ENCODE measurements at regions not wholly inside any gene's neighbourhood (a gene's known extent, or its start where the extent isn't known, plus 50 kb on each side); places are given as distances from the start of the nearest gene placed in this dataset.

DNA sequence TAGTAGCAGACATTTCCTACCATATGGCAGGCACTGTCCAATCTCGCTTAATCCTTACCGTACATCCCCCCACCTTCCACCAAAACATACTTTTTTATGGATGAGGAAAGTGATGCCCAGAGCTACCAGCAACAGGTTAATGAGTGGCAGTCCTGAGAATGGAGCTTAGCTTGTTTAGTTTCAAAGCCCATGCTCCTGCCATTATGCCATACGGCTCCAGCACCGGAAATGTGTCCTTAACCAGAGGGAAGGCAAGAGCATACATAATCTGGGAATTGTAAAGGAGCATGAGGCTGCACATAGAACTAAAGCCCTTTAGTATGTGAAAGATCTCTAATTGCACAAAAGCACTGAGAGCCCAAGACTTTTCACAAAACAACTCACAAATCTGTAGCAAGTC, 155.9 kb upstream of the PHYHIPL start:
- no peak for DNase-seq
- TF ChIP-seq POLR2AphosphoS5 (IDR thresholded peaks at IDR 0.05) = no peak
- TF ChIP-seq POLR2A (IDR thresholded peaks at IDR 0.05) = no peak
- TF ChIP-seq EP300 (IDR thresholded peaks at IDR 0.05; ENCODE audit: low read depth) = no peak
- TF ChIP-seq, protein P1, sequence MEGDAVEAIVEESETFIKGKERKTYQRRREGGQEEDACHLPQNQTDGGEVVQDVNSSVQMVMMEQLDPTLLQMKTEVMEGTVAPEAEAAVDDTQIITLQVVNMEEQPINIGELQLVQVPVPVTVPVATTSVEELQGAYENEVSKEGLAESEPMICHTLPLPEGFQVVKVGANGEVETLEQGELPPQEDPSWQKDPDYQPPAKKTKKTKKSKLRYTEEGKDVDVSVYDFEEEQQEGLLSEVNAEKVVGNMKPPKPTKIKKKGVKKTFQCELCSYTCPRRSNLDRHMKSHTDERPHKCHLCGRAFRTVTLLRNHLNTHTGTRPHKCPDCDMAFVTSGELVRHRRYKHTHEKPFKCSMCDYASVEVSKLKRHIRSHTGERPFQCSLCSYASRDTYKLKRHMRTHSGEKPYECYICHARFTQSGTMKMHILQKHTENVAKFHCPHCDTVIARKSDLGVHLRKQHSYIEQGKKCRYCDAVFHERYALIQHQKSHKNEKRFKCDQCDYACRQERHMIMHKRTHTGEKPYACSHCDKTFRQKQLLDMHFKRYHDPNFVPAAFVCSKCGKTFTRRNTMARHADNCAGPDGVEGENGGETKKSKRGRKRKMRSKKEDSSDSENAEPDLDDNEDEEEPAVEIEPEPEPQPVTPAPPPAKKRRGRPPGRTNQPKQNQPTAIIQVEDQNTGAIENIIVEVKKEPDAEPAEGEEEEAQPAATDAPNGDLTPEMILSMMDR (IDR thresholded peaks at IDR 0.05) = no peak
- no peaks in the 10 kb centered on the region for H3K27me3 ChIP-seq
- intact Hi-C loops (cut with DNase I; ENCODE audit: low total_unique reads) = no loop called here
- no peaks in the 10 kb centered on the region for H3K4me1 ChIP-seq
- H3K4me3 ChIP-seq = no peak overlapping the region
- WGBS, 2 donors (ENCODE audit: low coverage in 1 of 2) = 96% methylated on average over 4 of the region's 4 CpGs
- H3K27ac ChIP-seq = no peak overlapping the region
- in situ Hi-C loops (cut with MboI; ENCODE audit: low pct_ligation_motif_present in 1 of 4, low pct_unique_long_range_greater_than_20kb in 1 of 4, low sequenced_read_pairs in 3 of 4) = no loop called here
- no peaks in the 10 kb centered on the region for H3K36me3 ChIP-seq
- no peaks in the 10 kb centered on the region for H3K9me3 ChIP-seq

DNA sequence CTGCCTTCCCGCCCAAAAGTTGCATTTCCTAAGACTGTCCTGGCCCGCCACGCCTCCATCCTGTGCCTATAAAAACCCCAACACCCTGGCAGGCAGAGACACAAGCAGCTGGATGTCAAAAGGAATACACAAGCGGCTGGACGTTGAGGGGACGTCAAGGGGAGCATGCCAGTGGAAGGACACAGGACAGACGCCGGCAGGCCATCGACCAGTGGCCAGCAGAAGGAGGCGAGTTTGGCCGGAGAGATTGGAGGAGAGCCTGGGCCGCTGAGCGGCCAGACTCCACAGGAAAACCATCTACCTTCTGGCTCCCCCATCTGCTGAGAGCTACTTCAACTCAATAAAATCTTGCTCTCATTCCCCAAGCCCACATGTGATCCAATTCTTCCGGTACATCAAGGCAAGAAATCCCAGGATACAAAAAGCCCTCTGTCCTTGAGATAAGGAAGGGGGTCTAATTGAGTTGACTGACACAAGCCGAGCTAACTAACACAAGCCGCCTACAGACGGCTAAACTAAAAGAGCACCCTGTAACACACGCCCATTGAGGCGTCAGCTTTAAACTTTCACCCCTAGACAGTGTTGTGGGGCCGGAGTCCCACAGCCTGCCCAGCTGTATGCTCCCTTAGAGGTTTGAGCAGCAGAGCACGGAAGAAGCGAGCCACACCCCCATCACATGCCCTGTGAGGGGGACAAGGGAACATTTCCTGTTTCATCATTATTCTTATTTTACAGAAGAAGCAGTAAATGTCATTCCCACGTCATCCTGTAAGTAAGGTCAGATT, 150.3 kb upstream of the PHYHIPL start:
- Histone ChIP-seq H3K27ac (no peak overlapping the region), H3K27me3 (no peaks in the 10 kb centered on the region), H3K9me3 (no peaks in the 10 kb centered on the region), H3K4me1 (no peaks in the 10 kb centered on the region), H3K36me3 (no peaks in the 10 kb centered on the region), H3K4me3 (no peak overlapping the region)
- in situ Hi-C loops (cut with MboI; ENCODE audit: low pct_ligation_motif_present in 1 of 4, low pct_unique_long_range_greater_than_20kb in 1 of 4, low sequenced_read_pairs in 3 of 4) (no loop called here), intact Hi-C loops (cut with DNase I; ENCODE audit: low total_unique reads) (no loop called here)
- no peak for DNase-seq
- WGBS, 2 donors (ENCODE audit: low coverage in 1 of 2) = 90 to 91% methylated on average over 12 to 23 of the region's 23 CpGs
- TF ChIP-seq POLR2A (IDR thresholded peaks at IDR 0.05) (no peak), EP300 (IDR thresholded peaks at IDR 0.05; ENCODE audit: low read depth) (no peak), POLR2AphosphoS5 (IDR thresholded peaks at IDR 0.05) (no peak)
- TF ChIP-seq, protein P1 (IDR thresholded peaks at IDR 0.05) = no peak

DNA sequence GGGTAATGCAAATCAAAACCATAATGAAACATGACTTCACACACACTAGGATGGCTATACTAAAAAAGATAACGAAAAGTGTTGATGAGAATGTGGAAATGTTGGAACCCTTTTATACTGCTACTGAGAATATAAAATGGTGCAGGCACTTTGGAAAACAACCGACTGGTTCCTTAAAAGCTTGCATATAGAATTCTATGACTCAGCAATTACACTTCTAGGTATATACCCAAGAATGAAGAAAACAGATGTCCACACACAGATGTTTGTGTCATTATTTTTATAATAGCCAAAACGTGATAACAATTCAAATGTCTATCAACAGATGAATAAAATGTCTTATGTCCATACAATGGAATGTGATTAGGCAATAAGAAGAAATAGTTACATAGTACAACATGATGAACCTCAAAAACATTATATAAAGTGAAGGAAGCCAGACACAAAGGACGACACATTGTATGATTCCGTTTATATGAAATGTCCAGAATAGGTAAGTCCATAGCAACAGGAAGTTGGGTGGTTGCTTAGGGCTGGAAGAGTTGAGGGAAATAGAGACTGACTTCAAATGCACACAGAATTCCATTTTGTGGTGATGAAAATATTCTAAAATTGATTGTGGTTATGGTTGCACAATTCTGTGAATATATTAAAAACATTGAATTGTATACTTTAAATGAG, 148.3 kb upstream of the PHYHIPL start:
- Histone ChIP-seq H3K27me3 (no peaks in the 10 kb centered on the region), H3K4me1 (no peaks in the 10 kb centered on the region), H3K36me3 (no peaks in the 10 kb centered on the region), H3K9me3 (no peaks in the 10 kb centered on the region), H3K4me3 (no peak overlapping the region), H3K27ac (no peak overlapping the region)
- in situ Hi-C loops (cut with MboI; ENCODE audit: low pct_ligation_motif_present in 1 of 4, low pct_unique_long_range_greater_than_20kb in 1 of 4, low sequenced_read_pairs in 3 of 4) = no loop called here
- WGBS, 2 donors (ENCODE audit: low coverage in 1 of 2) = 71 to 74% methylated on average over 5 of the region's 5 CpGs
- intact Hi-C loops (cut with DNase I; ENCODE audit: low total_unique reads) = no loop called here
- no peak for DNase-seq
- TF ChIP-seq, protein P1 (IDR thresholded peaks at IDR 0.05) = no peak
- TF ChIP-seq EP300 (IDR thresholded peaks at IDR 0.05; ENCODE audit: low read depth) (no peak), POLR2AphosphoS5 (IDR thresholded peaks at IDR 0.05) (no peak), POLR2A (IDR thresholded peaks at IDR 0.05) (no peak)

DNA sequence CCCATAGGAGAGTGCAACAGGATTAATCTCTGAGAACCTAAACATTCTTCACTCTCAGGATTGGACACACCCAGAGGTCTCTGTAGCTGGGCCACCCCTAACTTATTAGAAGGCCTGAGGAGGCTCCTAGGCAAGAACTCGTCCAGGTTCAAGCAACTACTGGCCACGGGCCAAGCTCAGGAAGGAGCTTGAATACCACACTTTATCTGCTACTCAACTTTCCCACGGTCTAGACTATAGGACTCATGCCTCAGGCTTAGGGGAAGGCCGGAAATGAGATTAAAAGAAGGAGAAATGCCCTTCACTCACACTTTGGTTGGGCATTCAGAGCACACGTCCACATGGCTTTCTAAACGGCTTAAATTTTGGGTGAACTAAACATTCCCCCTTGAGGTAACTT, 142.8 kb upstream of the PHYHIPL start:
- H3K9me3 ChIP-seq = no peaks in the 10 kb centered on the region
- no peak overlapping the region for H3K4me3 ChIP-seq
- no peak for DNase-seq
- in situ Hi-C loops (cut with MboI; ENCODE audit: low pct_ligation_motif_present in 1 of 4, low pct_unique_long_range_greater_than_20kb in 1 of 4, low sequenced_read_pairs in 3 of 4) = no loop called here
- H3K27me3 ChIP-seq = no peaks in the 10 kb centered on the region
- H3K36me3 ChIP-seq = no peaks in the 10 kb centered on the region
- peaks cover 0 to 4% (median 0%) of the 10 kb centered on the region in 4 donors for H3K4me1 ChIP-seq
- intact Hi-C loops (cut with DNase I; ENCODE audit: low total_unique reads) = no loop called here
- TF ChIP-seq POLR2AphosphoS5 (IDR thresholded peaks at IDR 0.05) (no peak), EP300 (IDR thresholded peaks at IDR 0.05; ENCODE audit: low read depth) (no peak), POLR2A (IDR thresholded peaks at IDR 0.05) (no peak)
- TF ChIP-seq, protein P1 (IDR thresholded peaks at IDR 0.05) = no peak
- 80 to 82% methylated on average over 4 to 6 of the region's 6 CpGs for WGBS, 2 donors (ENCODE audit: low coverage in 1 of 2)
- H3K27ac ChIP-seq = no peak overlapping the region
